ENCODE measurements at regions not wholly inside any gene's neighbourhood (a gene's known extent, or its start where the extent isn't known, plus 50 kb on each side); places are given as distances from the start of the nearest gene placed in this dataset.

GRCh38 chr7:16348251-16348650 is 73.1 kb downstream of the CRPPA start:
- Mint-ChIP-seq H3K36me3 (peaks cover 2 to 28% (median 8%) of the 10 kb centered on the region in 3 donors), H3K9me3 (peaks cover 14 to 52% (median 36%) of the 10 kb centered on the region in 9 donors), H3K4me1 (peaks cover 3 to 9% (median 6%) of the 10 kb centered on the region in 4 donors), H3K4me3 (no peak overlapping the region), H3K27ac (no peak overlapping the region), H3K27me3 (no peaks in the 10 kb centered on the region)
- ATAC-seq, result no peak
- DNase-seq, result no peak
- POLR2A ChIA-PET, result no interaction called here

GRCh38 chr7:16347827-16348192 is 73.5 kb downstream of the CRPPA start:
- DNase-seq (no peak), ATAC-seq (no peak)
- POLR2A ChIA-PET, result no interaction called here
- H3K4me3 Mint-ChIP-seq, result no peak overlapping the region
- peaks cover 2 to 28% (median 8%) of the 10 kb centered on the region in 3 donors for H3K36me3 Mint-ChIP-seq
- H3K27ac Mint-ChIP-seq, result no peak overlapping the region
- peaks cover 14 to 57% (median 37%) of the 10 kb centered on the region in 9 donors for H3K9me3 Mint-ChIP-seq
- H3K27me3 Mint-ChIP-seq, result no peaks in the 10 kb centered on the region
- peaks cover 3 to 9% (median 6%) of the 10 kb centered on the region in 4 donors for H3K4me1 Mint-ChIP-seq

- no peak overlapping the region for H3K4me3 Mint-ChIP-seq
- no peak for DNase-seq
- no peak overlapping the region for H3K27ac Mint-ChIP-seq
- H3K4me1 Mint-ChIP-seq, result peaks cover 3 to 9% (median 6%) of the 10 kb centered on the region in 4 donors
- ATAC-seq, result no peak
- H3K27me3 Mint-ChIP-seq, result no peaks in the 10 kb centered on the region
- POLR2A ChIA-PET, result no interaction called here
- peaks cover 2 to 28% (median 8%) of the 10 kb centered on the region in 3 donors for H3K36me3 Mint-ChIP-seq
- peaks cover 14 to 59% (median 37%) of the 10 kb centered on the region in 9 donors for H3K9me3 Mint-ChIP-seq
These were observed 74.1 kb downstream of the CRPPA start for GRCh38 chr7:16347066-16347826.

- Mint-ChIP-seq H3K27me3 (peaks cover 0 to 2% (median 0%) of the 10 kb centered on the region in 5 donors), H3K4me1 (peaks cover 2 to 9% (median 5%) of the 10 kb centered on the region in 4 donors), H3K9me3 (peaks cover 14 to 53% (median 34%) of the 10 kb centered on the region in 9 donors), H3K4me3 (peak overlapping the region in 1 of 10 donors; percentile 50), H3K36me3 (peaks cover 4 to 28% (median 8%) of the 10 kb centered on the region in 3 donors), H3K27ac (peak overlapping the region in 1 of 10 donors; percentile 1)
- ATAC-seq, result no peak
- peak in 1 of 10 donors; percentile 24 for DNase-seq
- POLR2A ChIA-PET, result no interaction called here
These were observed 75.1 kb downstream of the CRPPA start for GRCh38 chr7:16345979-16346958.

- POLR2A ChIA-PET, result no interaction called here
- no peak for DNase-seq
- Mint-ChIP-seq H3K27ac (no peak overlapping the region), H3K9me3 (peaks cover 9 to 45% (median 28%) of the 10 kb centered on the region in 9 donors), H3K27me3 (peaks cover 0 to 2% (median 0%) of the 10 kb centered on the region in 5 donors), H3K4me1 (peaks cover 2 to 9% (median 5%) of the 10 kb centered on the region in 4 donors), H3K36me3 (peaks cover 4 to 25% (median 8%) of the 10 kb centered on the region in 3 donors), H3K4me3 (no peak overlapping the region)
- ATAC-seq, result no peak
These were observed 76.4 kb downstream of the CRPPA start for GRCh38 chr7:16344927-16345326.

- DNase-seq (no peak), ATAC-seq (no peak)
- Mint-ChIP-seq H3K4me1 (peaks cover 2 to 9% (median 5%) of the 10 kb centered on the region in 4 donors), H3K27ac (no peak overlapping the region), H3K27me3 (peaks cover 0 to 2% (median 0%) of the 10 kb centered on the region in 5 donors), H3K9me3 (peaks cover 6 to 44% (median 26%) of the 10 kb centered on the region in 9 donors), H3K36me3 (peaks cover 2 to 12% (median 5%) of the 10 kb centered on the region in 3 donors), H3K4me3 (no peak overlapping the region)
- POLR2A ChIA-PET, result no interaction called here
These were observed 77.7 kb downstream of the CRPPA start for GRCh38 chr7:16343612-16344011.

GRCh38 chr7:16338065-16338464 is 83.3 kb downstream of the CRPPA start:
- DNase-seq (no peak), ATAC-seq (no peak)
- peaks cover 4 to 13% (median 7%) of the 10 kb centered on the region in 4 donors for H3K4me1 Mint-ChIP-seq
- no peak overlapping the region for H3K4me3 Mint-ChIP-seq
- H3K36me3 Mint-ChIP-seq, result peaks cover 5 to 27% (median 11%) of the 10 kb centered on the region in 3 donors
- peaks cover 11 to 71% (median 41%) of the 10 kb centered on the region in 9 donors for H3K9me3 Mint-ChIP-seq
- peaks cover 0 to 2% (median 0%) of the 10 kb centered on the region in 5 donors for H3K27me3 Mint-ChIP-seq
- POLR2A ChIA-PET, result no interaction called here
- no peak overlapping the region for H3K27ac Mint-ChIP-seq

- DNase-seq (no peak), ATAC-seq (no peak)
- Mint-ChIP-seq H3K9me3 (peaks cover under 1 to 11% (median 2%) of the 10 kb centered on the region in 9 donors), H3K4me1 (no peaks in the 10 kb centered on the region), H3K27me3 (no peaks in the 10 kb centered on the region), H3K4me3 (no peak overlapping the region), H3K36me3 (peaks cover 0 to 9% (median 8%) of the 10 kb centered on the region in 3 donors), H3K27ac (no peak overlapping the region)
- POLR2A ChIA-PET, result no interaction called here
These were observed 95.2 kb downstream of the CRPPA start for GRCh38 chr7:16326106-16326505.

GRCh38 chr7:16323313-16323712 is 98.0 kb downstream of the CRPPA start:
- Mint-ChIP-seq H3K27me3 (no peaks in the 10 kb centered on the region), H3K36me3 (peaks cover 0 to 7% (median 5%) of the 10 kb centered on the region in 3 donors), H3K4me1 (no peaks in the 10 kb centered on the region), H3K9me3 (peaks cover 0 to 11% (median 2%) of the 10 kb centered on the region in 9 donors), H3K4me3 (no peak overlapping the region), H3K27ac (no peak overlapping the region)
- DNase-seq (no peak), ATAC-seq (no peak)
- POLR2A ChIA-PET, result no interaction called here

GRCh38 chr7:16320099-16320660 is 101.2 kb downstream of the CRPPA start:
- POLR2A ChIA-PET, result no interaction called here
- Mint-ChIP-seq H3K4me1 (peaks cover 0 to 2% (median 0%) of the 10 kb centered on the region in 4 donors), H3K9me3 (peaks cover 0 to 5% (median 0%) of the 10 kb centered on the region in 9 donors), H3K4me3 (no peak overlapping the region), H3K36me3 (no peaks in the 10 kb centered on the region), H3K27me3 (no peaks in the 10 kb centered on the region), H3K27ac (no peak overlapping the region)
- DNase-seq, result no peak
- ATAC-seq, result no peak

- Mint-ChIP-seq H3K9me3 (peaks cover 0 to 5% (median 0%) of the 10 kb centered on the region in 9 donors), H3K27ac (no peak overlapping the region), H3K36me3 (no peaks in the 10 kb centered on the region), H3K4me1 (peaks cover 0 to 2% (median 0%) of the 10 kb centered on the region in 4 donors), H3K4me3 (no peak overlapping the region), H3K27me3 (no peaks in the 10 kb centered on the region)
- no peak for ATAC-seq
- DNase-seq, result no peak
- POLR2A ChIA-PET, result no interaction called here
These were observed 102.1 kb downstream of the CRPPA start for GRCh38 chr7:16318989-16319915.

- H3K36me3 Mint-ChIP-seq, result no peaks in the 10 kb centered on the region
- H3K9me3 Mint-ChIP-seq, result peaks cover 0 to 5% (median 0%) of the 10 kb centered on the region in 9 donors
- H3K27me3 Mint-ChIP-seq, result no peaks in the 10 kb centered on the region
- DNase-seq, result no peak
- H3K4me3 Mint-ChIP-seq, result no peak overlapping the region
- H3K4me1 Mint-ChIP-seq, result peaks cover 0 to 2% (median 0%) of the 10 kb centered on the region in 4 donors
- no peak overlapping the region for H3K27ac Mint-ChIP-seq
- no peak for ATAC-seq
- POLR2A ChIA-PET, result no interaction called here
These were observed 102.9 kb downstream of the CRPPA start for GRCh38 chr7:16318463-16318862.
